CD1c-positive myeloid dendritic cell (primary cell): ENCODE measurements at regions not wholly inside any gene's neighbourhood (a gene's known extent, or its start where the extent isn't known, plus 50 kb on each side); places are given as distances from the start of the nearest gene placed in this dataset.
A peak's percentile ranks its signal among the peaks of the same experiment; 100 is the strongest.

ENCODE experiments used
- DNase-seq: peaks from one replicate; pipeline ENCODE4 v3.0.0-alpha.2; 2016; ENCODE audit errors: extremely low spot score

DNA sequence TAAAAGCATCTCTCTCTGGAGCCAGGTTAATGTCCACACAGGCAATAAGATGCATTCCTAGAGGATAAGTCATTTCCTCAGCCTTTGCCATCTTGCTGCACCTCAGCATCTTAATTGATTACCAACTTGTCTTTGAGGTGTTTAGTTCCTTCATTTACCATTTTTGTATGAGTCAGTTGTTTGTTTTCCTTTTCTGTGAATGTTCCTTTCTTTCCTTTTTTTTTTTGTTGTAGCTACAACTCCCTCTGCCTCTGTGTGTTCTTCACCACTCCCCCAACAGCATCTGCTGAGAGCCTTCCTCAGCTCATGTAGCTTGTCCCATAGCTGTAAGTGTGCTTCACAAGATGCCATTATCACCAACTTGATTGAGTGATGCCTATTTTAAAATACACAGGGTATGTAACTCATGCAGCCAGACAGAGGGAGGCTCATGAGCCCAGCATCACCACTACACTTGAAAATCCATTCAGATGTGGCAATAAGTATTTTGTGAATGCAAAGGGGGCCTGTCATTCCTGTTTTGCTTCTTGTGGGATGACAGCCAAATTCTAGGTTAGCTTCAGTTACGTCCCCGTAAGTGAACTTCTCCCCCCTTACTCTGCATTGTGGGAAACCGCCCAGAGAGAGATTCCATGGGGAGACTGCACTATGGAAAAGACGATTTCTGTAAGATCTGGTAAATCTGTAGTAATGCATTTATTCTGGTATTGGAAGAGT, 315.9 kb upstream of the ZEB2 start:
- DNase-seq, result no peak

DNA sequence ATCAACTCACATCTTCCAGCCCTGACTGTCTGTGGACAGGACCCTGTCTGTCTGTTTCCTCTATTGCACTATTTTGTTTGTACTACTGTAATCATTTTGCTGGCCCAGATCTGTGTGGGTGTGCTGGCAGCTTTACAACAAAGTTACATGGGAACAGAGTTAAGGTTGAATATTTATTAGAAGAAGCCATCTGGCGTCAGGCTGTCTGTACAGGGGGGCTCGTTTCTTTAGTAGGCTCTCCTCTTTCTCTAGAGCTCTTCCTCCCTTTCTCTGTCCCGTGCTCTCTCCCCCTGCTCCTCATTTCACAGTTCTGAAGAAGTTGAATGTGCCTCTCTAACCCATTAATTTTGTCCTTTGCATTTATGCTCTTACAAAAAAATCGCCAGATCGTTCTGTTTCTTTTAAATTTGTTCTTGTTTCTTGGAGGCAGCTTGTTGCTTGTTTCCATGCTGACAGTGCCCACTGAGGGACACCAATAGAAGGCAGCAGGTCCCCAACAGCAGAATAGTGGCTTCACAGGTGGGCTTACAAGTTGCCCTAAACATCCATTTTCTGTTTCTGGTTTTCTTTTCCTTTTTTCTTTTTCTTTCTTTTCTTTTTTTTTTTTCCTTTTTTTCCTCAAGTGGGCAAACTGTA, 315.2 kb upstream of the ZEB2 start:
- DNase-seq, result no peak

DNA sequence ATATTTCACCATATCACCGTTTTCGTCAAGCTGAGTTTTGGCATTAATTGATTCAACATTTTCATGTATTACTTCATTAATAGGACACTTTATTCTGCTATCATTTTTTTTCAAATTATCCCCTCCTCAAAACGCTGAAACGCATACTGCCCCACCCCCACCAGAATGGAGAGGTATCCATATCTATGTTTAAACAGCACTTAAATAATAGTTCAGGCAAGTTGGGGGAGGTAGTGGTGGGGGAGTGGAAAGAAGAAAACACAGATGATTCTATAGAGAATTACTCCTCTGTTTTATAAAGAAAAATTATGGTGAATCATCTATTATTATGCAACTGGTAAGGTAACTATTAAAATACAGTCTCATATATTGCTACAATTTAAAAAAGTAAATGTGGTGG, 314.4 kb upstream of the ZEB2 start:
- no peak for DNase-seq

- DNase-seq, result peak; percentile 34
Observed at GRCh38 chr2:144833075-144833637, 313.2 kb upstream of the ZEB2 start.

DNA sequence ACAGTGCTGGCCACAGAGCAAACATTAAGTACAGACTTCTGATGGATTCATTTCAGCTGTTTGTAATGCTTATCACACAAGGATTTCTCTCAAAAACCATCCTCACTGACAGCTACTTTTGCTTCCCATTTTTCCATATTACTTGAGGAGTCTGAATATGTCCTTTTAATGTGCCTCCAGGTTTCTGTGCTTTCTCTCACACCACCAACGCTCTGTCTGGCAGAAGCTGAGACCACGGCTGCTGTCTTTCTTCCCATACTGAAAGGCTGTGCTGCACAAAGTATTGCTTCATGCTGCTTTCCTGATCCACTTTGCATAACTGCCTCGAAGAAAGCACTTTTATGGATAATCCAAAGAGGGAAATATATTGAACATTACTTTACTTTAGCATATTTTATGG, 312.1 kb upstream of the ZEB2 start:
- DNase-seq, result peak; percentile 13

DNA sequence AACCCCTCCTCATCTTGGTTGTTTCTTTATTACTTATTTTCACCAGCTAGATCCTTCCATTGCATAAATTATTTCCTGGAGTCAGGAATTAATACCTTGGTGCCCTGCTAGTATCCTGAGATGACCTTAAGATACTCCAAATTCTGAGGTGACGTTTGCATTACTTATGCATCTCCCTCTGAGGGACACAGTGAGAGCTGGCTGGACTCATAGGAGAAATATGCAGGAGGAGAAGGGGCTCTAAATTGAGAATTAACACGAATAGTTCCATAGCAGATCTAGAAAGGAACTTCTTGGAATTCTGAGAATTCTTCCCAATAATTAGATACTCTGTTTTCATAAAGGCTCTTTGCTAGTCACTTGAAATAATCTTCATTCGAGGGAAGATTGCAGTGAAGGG, 310.6 kb upstream of the ZEB2 start:
- no peak for DNase-seq

GRCh38 chr2:144827404-144827803, 307.5 kb upstream of the ZEB2 start:
- DNase-seq, result no peak

- peak; percentile 12 for DNase-seq
Observed at GRCh38 chr2:144826105-144826504, 306.2 kb upstream of the ZEB2 start.

DNA sequence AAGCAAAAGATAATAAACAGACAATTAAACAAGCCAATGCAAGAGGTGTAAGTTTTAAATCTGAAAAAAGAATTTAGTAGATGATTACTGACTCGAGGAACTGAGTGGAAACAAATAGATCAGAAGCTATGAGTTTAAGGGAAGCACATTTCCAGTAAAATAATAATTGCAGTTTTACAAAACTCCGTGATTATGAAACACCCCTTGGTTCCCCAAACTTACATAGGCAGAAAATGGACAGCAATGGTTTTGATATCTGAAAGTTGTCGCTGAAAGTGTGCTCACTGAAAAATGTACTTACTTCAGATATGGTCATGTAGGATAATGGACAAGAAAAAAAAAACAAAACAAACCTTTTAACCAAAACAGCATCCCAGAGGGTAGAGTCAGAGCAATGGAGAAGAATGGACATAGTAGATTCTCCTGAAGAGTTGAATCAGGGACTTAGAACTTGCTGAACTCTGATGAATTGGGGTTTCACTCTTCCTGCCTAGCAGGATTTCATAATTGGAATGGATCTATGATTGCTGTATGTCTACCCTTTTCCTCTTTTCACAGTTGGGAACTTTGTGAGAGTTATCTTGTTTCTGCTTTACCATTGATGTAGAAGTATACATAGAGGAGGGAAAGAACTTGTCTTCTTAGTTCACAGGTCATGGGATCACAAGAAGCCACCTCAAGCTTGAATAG, 305.6 kb upstream of the ZEB2 start:
- peak; percentile 79 for DNase-seq

DNA sequence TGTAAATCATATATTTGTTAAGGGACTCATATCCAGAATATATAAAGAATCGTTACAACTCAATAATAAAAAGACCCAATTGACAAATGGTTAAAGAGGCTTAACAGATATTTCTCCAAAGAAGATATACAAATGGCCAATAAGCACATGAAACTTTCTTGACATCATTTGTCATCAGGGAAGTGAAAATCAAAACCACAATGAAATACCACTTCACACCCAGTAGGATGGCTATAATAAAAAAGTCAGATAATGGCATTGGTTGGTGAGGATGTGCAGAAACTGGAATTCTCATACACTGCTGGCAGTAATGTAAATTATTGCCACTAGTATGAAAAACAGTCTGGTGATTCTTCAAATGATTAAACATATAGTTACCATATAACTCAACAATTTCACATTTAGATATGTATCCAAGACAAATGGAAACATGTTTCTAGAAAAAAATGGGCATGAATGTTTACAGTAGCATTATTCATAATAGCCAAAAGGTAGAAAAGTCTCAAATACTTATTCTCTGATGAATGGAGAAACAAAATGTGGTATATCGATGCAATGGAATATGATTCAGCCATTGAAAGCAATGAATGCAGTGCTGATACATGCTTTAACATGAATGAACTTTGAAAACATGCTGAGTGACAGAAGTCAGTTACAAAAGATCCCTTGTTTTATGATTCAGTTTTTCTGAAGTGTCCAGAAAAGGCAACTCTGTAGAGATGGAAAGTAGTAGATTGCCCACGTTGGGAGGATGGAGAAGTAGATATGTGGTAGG, 304.6 kb upstream of the ZEB2 start:
- peak; percentile 29 for DNase-seq

GRCh38 chr2:144822966-144823365, 303.0 kb upstream of the ZEB2 start:
- DNase-seq, result peak; percentile 30

DNA sequence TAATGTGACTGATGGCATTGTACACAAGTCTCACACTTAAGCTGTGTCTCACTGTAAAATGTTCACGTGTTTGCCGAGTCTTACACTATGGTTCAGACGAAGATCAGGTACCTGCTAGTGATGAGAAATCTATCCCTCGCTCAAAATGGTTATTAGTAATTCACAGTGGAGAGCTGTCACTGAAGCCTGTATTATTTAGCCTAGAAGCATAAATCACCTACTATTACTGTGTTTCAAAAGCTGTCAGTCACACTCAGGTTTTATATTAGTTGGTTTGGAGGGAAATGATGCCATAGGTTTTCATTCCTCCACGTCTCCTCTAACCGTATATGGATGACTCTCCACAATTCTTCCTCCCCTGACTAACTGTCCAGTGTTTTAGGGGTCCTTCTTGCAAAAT, 292.4 kb upstream of the ZEB2 start:
- no peak for DNase-seq

DNA sequence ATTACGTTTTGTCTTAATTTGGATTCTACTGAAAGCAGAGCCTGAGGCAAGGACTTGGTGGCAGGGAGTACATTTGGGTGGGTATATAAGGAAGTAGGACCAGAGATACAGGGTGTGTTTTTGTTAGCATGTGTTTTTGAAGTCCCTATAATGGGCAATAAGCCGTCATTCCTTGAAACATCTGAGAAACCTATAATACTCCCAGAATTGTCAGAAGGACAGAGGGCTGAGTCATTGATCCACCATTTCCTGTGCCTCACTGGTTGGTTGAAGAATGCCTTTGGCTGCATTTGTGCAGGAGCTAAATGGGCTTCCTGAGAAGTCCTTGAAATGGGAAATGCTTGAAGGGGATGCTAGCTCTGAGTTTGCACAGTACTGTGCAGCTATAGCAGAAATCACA, 281.8 kb upstream of the ZEB2 start:
- no peak for DNase-seq

- DNase-seq, result no peak
Observed at GRCh38 chr2:144801325-144801724, 281.4 kb upstream of the ZEB2 start.

GRCh38 chr2:144798989-144799388, 279.1 kb upstream of the ZEB2 start:
- no peak for DNase-seq

- no peak for DNase-seq
Observed at GRCh38 chr2:144798034-144798433, 278.1 kb upstream of the ZEB2 start.

DNA sequence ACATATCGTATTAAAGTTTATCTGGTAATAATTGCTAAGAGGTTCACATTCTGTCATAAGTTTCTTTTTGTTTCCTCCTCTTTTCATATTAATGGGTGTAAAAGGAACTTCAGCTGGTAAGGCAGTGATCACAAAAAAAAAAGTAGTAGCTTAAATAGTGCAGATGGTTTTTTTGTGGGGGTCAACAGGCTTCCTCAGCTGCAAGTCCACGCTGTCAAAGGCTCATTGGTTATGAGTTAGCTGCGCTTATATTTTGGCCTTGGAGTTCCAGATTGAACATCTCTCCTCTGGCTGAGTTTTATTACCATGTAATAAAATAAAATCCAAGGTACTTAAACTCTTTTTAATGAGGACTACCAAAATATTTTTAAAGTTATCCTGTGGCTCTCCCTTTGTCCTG, 277.0 kb upstream of the ZEB2 start:
- no peak for DNase-seq

DNA sequence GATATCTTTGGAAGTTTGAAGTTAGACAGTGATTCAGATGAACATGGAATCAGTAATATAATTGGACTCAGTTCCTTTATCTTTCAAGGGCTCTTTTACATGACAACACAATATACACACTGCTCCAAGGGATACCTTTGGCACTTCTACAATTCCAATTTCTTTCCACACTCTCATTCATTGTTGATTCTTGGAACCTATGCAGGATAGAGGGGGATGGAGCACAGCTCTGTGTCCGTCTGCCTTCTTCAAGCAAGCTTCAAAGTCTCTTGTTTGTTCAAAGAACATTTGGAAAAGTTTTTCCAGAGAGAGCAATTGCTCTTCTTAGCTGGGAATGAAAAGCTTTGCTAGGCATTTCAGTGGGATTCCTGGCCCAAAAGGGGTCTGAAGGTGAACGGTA, 276.2 kb upstream of the ZEB2 start:
- DNase-seq, result no peak

GRCh38 chr2:144785253-144785652, 265.3 kb upstream of the ZEB2 start:
- no peak for DNase-seq

- no peak for DNase-seq
Observed at GRCh38 chr2:144780983-144781382, 261.1 kb upstream of the ZEB2 start.

GRCh38 chr2:144776766-144777165, 256.8 kb upstream of the ZEB2 start:
- no peak for DNase-seq

DNA sequence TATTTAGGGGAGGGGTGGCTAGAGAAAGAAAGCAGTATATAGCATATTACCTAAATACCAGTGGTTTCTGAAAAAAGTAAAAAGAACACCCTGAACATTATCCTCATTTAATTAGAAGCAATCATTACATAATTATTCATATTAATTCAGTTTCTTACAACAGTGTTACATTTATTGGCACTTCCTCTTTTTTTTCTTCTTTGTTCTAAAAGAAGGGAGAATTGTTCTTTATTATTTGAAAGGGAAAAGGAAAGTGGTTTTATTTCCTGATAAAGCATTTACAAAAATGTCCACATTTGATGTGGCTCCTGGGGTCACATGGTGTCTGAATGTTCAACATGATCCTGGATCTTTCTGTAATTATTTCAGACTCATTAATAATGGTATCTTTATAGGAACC, 254.9 kb upstream of the ZEB2 start:
- no peak for DNase-seq
